H9 (cell line): ENCODE measurements at regions not wholly inside any gene's neighbourhood (a gene's known extent, or its start where the extent isn't known, plus 50 kb on each side); places are given as distances from the start of the nearest gene placed in this dataset.

Source experiments
- DNase-seq: peaks from one replicate; pipeline ENCODE4 v3.0.0-alpha.2; 2017
- H2AFZ ChIP-seq: one replicate; pipeline ENCODE4 v1.6.1; 2013; ENCODE audit warnings: mild to moderate bottlenecking, low read length, control low read depth, moderate library complexity
- H2AK5ac ChIP-seq: 2 replicates; pipeline ENCODE4 v1.6.1; 2013; ENCODE audit warnings: low read length, control low read depth, mixed read lengths; ENCODE audit not compliant: insufficient read length
- H2BK120ac ChIP-seq: one replicate; pipeline ENCODE4 v1.6.1; 2013; ENCODE audit warnings: low read depth, mild to moderate bottlenecking, low read length, control low read depth, inconsistent platforms; ENCODE audit not compliant: poor library complexity, severe bottlenecking
- H2BK12ac ChIP-seq: 2 replicates; pipeline ENCODE4 v1.6.1; 2013; ENCODE audit warnings: low read length, control low read depth, mixed read lengths, low read depth; ENCODE audit not compliant: insufficient read length
- H2BK15ac ChIP-seq: 2 replicates; pipeline ENCODE4 v1.6.1; 2013; ENCODE audit warnings: low read depth, low read length, control low read depth
- H2BK20ac ChIP-seq: one replicate; pipeline ENCODE4 v1.6.1; 2013; ENCODE audit warnings: low read depth, mild to moderate bottlenecking, low read length, control low read depth, inconsistent platforms; ENCODE audit not compliant: poor library complexity, severe bottlenecking
- H2BK5ac ChIP-seq: 2 replicates; pipeline ENCODE4 v1.6.1; 2013; ENCODE audit warnings: low read length, control low read depth, mixed read lengths; ENCODE audit not compliant: insufficient read length
- H3K14ac ChIP-seq: 2 replicates; pipeline ENCODE4 v1.6.1; 2013; ENCODE audit warnings: low read length, control low read depth; ENCODE audit not compliant: insufficient read depth
- H3K18ac ChIP-seq: 2 replicates; pipeline ENCODE4 v1.6.1; 2013; ENCODE audit warnings: low read depth, mild to moderate bottlenecking, mixed read lengths, low read length, control low read depth; ENCODE audit not compliant: insufficient read length
- H3K23ac ChIP-seq: 2 replicates; pipeline ENCODE4 v1.6.1; 2013; ENCODE audit warnings: low read length, control low read depth, mixed read lengths, low read depth; ENCODE audit not compliant: insufficient read length
- H3K23me2 ChIP-seq: 2 replicates; pipeline ENCODE4 v1.6.1; 2013; ENCODE audit warnings: low read depth, mild to moderate bottlenecking, mixed read lengths, low read length, control low read depth; ENCODE audit not compliant: insufficient read length, poor library complexity, severe bottlenecking
- H3K27ac ChIP-seq: 2 replicates; pipeline ENCODE4 v1.5.1; 2013; ENCODE audit warnings: low read length, control low read depth, mixed read lengths, low read depth; ENCODE audit not compliant: insufficient read length
- H3K27me3 ChIP-seq: 2 replicates; pipeline ENCODE4 v1.6.1; 2013; ENCODE audit warnings: low read length, control low read depth, inconsistent platforms; ENCODE audit not compliant: insufficient read depth
- H3K4ac ChIP-seq: 2 replicates; pipeline ENCODE4 v1.6.1; 2013; ENCODE audit warnings: low read depth, mild to moderate bottlenecking, control low read depth, inconsistent platforms, low read length, moderate library complexity
- H3K4me1 ChIP-seq: 2 replicates; pipeline ENCODE4 v1.6.1; 2013; ENCODE audit warnings: low read length, control low read depth, inconsistent platforms; ENCODE audit not compliant: insufficient read depth
- H3K4me2 ChIP-seq: 2 replicates; pipeline ENCODE4 v1.6.1; 2013; ENCODE audit warnings: low read length, control low read depth, mixed read lengths; ENCODE audit not compliant: insufficient read length, insufficient read depth
- H3K56ac ChIP-seq: 2 replicates; pipeline ENCODE4 v1.6.1; 2013; ENCODE audit warnings: low read depth, mild to moderate bottlenecking, mixed read lengths, low read length, control low read depth; ENCODE audit not compliant: insufficient read length
- H3K79me1 ChIP-seq: 2 replicates; pipeline ENCODE4 v1.6.1; 2013; ENCODE audit warnings: low read depth, mild to moderate bottlenecking, moderate library complexity, low read length, control low read depth, inconsistent platforms; ENCODE audit not compliant: insufficient read depth, poor library complexity, severe bottlenecking
- H3K79me2 ChIP-seq: 2 replicates; pipeline ENCODE4 v1.6.1; 2013; ENCODE audit warnings: low read length, control low read depth, inconsistent platforms; ENCODE audit not compliant: insufficient read depth
- H3K9ac ChIP-seq: 2 replicates; pipeline ENCODE4 v1.6.1; 2013; ENCODE audit warnings: low read length, control low read depth, mixed read lengths; ENCODE audit not compliant: insufficient read length; ENCODE audit errors: extremely low read depth
- H3K9me3 ChIP-seq: one replicate; pipeline ENCODE4 v1.6.1; 2013; ENCODE audit warnings: low read depth, low read length, inconsistent platforms; ENCODE audit not compliant: control insufficient read depth
- H3T11ph ChIP-seq: one replicate; pipeline ENCODE4 v1.6.1; 2013; ENCODE audit warnings: mild to moderate bottlenecking, low read length, control low read depth, inconsistent platforms
- H4K20me1 ChIP-seq: one replicate; pipeline ENCODE4 v1.6.1; 2013; ENCODE audit not compliant: control insufficient read depth, insufficient read length, insufficient read depth
- H4K5ac ChIP-seq: 2 replicates; pipeline ENCODE4 v1.6.1; 2013; ENCODE audit warnings: low read depth, mild to moderate bottlenecking, mixed read lengths, low read length, control low read depth; ENCODE audit not compliant: insufficient read length
- H4K8ac ChIP-seq: replicated peaks from 2 replicates; pipeline ENCODE4 v1.6.1; 2013; ENCODE audit warnings: low read length, control low read depth, mixed read lengths, low read depth; ENCODE audit not compliant: insufficient read length
- H4K91ac ChIP-seq: 2 replicates; pipeline ENCODE4 v1.6.1; 2013; ENCODE audit warnings: low read depth, mild to moderate bottlenecking, moderate library complexity, mixed read lengths, low read length, control low read depth; ENCODE audit not compliant: insufficient read length
- H3K27ac Mint-ChIP-seq, 3 experiments: 2 replicates in 2 of 3; 3 replicates in 1 of 3; pipeline ENCODE4 v1.8.0; 2020 to 2021; ENCODE audit warnings: mixed read lengths in 3 of 3, mild to moderate bottlenecking in 1 of 3, moderate library complexity in 1 of 3
- H3K27me3 Mint-ChIP-seq: 2 replicates; pipeline ENCODE4 v1.8.0; 2021; ENCODE audit warnings: low read depth, mild to moderate bottlenecking, moderate library complexity, mixed read lengths
- H3K36me3 Mint-ChIP-seq, 3 experiments: 2 replicates in 2 of 3; 3 replicates in 1 of 3; pipeline ENCODE4 v1.8.0; 2020 to 2021; ENCODE audit warnings: low read depth in 3 of 3, mixed read lengths in 3 of 3; ENCODE audit not compliant: insufficient read depth in 1 of 3
- H3K4me1 Mint-ChIP-seq, 2 experiments: 2 replicates each; pipeline ENCODE4 v1.8.0; 2020; ENCODE audit warnings: mixed read lengths in 2 of 2
- H3K4me3 Mint-ChIP-seq, 2 experiments: 2 replicates in 1 of 2; 3 replicates in 1 of 2; pipeline ENCODE4 v1.8.0; 2020 to 2021; ENCODE audit warnings: mild to moderate bottlenecking in 2 of 2, mixed read lengths in 2 of 2, moderate library complexity in 1 of 2
- H3K9me3 Mint-ChIP-seq, 2 experiments: 2 replicates in 1 of 2; 3 replicates in 1 of 2; pipeline ENCODE4 v1.8.0; 2020; ENCODE audit warnings: mild to moderate bottlenecking in 2 of 2, mixed read lengths in 2 of 2, moderate library complexity in 1 of 2
- WGBS: extraction: QIAGEN DNeasy Blood & Tissue Kit; methylation state at CpG from one replicate; pipeline ENCODE4 v1.1.7; 2013; ENCODE audit warnings: missing lambda C conversion rate, low lambda C conversion rate, mixed read lengths; ENCODE audit not compliant: insufficient read length; ENCODE audit errors: extremely low coverage; 5-methylcytosine and 5-hydroxymethylcytosine counted together
- TF ChIP-seq, protein P1 (sequence below): fragments of 200-600 bp; sonication (generic); conservative IDR thresholded peaks from 3 replicates; pipeline ENCODE4 v1.8.0; 2021; ENCODE audit warnings: antibody characterized with exemption, mild to moderate bottlenecking

DNA sequence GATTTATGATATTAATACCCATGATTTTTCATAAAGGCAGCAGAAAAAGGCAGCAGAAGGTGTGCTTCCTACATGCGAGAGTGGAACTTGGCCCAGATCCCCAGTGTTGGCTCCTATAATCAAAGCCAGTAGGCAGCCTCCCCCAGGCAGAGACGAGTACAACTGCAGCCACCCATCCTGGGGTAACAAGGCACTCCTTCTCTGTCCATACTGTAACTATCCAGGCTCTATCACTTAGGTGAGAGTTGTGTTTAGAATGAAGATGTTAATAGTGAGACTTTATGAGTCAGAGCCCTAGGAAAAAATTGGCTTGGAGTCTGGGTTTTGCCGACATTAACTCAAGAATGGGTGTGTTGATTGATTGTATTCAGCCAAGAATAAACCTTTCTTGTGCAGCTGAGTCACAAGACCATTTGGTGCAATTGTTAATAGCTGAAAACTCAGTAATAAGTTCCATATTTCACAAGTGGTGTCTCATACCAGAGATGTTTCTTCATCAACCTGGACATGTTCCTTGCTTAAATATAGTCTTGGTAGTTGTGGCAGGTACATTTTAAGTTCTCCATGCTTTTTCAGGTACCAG, 322.3 kb downstream of the DUSP10 start:
- Histone ChIP-seq H3K56ac (no peak overlapping the region), H4K8ac (no peak overlapping the region), H3K23me2 (no peaks in the 10 kb centered on the region), H3K27ac (no peak overlapping the region), H4K5ac (no peak overlapping the region), H3K18ac (no peak overlapping the region), H3K79me2 (no peaks in the 10 kb centered on the region), H3K27me3 (no peaks in the 10 kb centered on the region), H3K23ac (no peak overlapping the region), H2AFZ (no peak overlapping the region), H3K4me2 (no peak overlapping the region), H3K9ac (no peak overlapping the region), H2AK5ac (no peak overlapping the region), H3K79me1 (no peaks in the 10 kb centered on the region), H4K20me1 (no peaks in the 10 kb centered on the region), H2BK20ac (no peak overlapping the region), H3K4ac (no peak overlapping the region), H4K91ac (no peak overlapping the region), H3K4me1 (no peaks in the 10 kb centered on the region; the same call in 1 of the 2 replicates), H2BK5ac (no peak overlapping the region), H3T11ph (no peak overlapping the region), H2BK15ac (no peak overlapping the region), H2BK120ac (no peak overlapping the region), H3K14ac (no peak overlapping the region), H3K9me3 (no peaks in the 10 kb centered on the region), H2BK12ac (no peak overlapping the region)
- H3K9me3 Mint-ChIP-seq, result no peaks in the 10 kb centered on the region
- no peak overlapping the region for H3K4me3 Mint-ChIP-seq
- no peaks in the 10 kb centered on the region for H3K27me3 Mint-ChIP-seq
- no CpG with 5 or more reads among the region's 3 CpGs for WGBS
- no peak for DNase-seq
- H3K27ac Mint-ChIP-seq, result no peak overlapping the region
- peaks cover 2% of the 10 kb centered on the region in 2 experiments for H3K4me1 Mint-ChIP-seq
- no peaks in the 10 kb centered on the region for H3K36me3 Mint-ChIP-seq
- TF ChIP-seq, protein P1, sequence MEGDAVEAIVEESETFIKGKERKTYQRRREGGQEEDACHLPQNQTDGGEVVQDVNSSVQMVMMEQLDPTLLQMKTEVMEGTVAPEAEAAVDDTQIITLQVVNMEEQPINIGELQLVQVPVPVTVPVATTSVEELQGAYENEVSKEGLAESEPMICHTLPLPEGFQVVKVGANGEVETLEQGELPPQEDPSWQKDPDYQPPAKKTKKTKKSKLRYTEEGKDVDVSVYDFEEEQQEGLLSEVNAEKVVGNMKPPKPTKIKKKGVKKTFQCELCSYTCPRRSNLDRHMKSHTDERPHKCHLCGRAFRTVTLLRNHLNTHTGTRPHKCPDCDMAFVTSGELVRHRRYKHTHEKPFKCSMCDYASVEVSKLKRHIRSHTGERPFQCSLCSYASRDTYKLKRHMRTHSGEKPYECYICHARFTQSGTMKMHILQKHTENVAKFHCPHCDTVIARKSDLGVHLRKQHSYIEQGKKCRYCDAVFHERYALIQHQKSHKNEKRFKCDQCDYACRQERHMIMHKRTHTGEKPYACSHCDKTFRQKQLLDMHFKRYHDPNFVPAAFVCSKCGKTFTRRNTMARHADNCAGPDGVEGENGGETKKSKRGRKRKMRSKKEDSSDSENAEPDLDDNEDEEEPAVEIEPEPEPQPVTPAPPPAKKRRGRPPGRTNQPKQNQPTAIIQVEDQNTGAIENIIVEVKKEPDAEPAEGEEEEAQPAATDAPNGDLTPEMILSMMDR, result no peak
